Testis (tissue), 2 donors: ENCODE measurements at regions not wholly inside any gene's neighbourhood (a gene's known extent, or its start where the extent isn't known, plus 50 kb on each side); places are given as distances from the start of the nearest gene placed in this dataset.

Experiments used
- POLR2A ChIP-seq: fragments of 450-650 bp; IDR thresholded peaks from one replicate; pipeline ENCODE4 v1.6.1; 2017; ENCODE audit warnings: antibody characterized with exemption, mild to moderate bottlenecking, moderate library complexity
- TF ChIP-seq, protein P1 (sequence below), 3 experiments: fragments of 450-650 bp in 2 of 3; fragments of 200-600 bp in 1 of 3; sonication (generic) in 1 of 3; IDR thresholded peaks; one replicate each; pipeline ENCODE4 v1.5.1; 2016 to 2019; ENCODE audit warnings: antibody characterized with exemption in 3 of 3, mild to moderate bottlenecking in 2 of 3, moderate library complexity in 1 of 3

DNA sequence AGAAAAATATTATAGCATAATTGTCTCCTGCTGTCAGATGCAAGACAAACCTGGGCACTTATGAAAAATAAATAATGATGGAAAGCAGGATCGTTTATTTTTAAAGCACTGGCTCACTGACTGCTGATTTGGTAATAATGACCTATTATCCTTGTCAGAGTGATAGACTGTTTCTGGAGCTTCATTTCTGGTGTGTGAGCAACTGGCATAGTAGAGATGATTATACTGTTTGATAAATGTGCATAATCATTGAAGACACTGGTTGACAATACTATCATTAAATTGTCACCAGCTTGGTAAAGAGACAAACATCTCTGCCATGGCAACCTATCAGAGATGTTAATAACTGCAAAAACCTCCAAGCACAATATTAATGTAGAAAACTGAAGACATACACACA, 179.9 kb upstream of the ZNF644 start:
- TF ChIP-seq, protein P1, sequence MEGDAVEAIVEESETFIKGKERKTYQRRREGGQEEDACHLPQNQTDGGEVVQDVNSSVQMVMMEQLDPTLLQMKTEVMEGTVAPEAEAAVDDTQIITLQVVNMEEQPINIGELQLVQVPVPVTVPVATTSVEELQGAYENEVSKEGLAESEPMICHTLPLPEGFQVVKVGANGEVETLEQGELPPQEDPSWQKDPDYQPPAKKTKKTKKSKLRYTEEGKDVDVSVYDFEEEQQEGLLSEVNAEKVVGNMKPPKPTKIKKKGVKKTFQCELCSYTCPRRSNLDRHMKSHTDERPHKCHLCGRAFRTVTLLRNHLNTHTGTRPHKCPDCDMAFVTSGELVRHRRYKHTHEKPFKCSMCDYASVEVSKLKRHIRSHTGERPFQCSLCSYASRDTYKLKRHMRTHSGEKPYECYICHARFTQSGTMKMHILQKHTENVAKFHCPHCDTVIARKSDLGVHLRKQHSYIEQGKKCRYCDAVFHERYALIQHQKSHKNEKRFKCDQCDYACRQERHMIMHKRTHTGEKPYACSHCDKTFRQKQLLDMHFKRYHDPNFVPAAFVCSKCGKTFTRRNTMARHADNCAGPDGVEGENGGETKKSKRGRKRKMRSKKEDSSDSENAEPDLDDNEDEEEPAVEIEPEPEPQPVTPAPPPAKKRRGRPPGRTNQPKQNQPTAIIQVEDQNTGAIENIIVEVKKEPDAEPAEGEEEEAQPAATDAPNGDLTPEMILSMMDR (IDR thresholded peaks at IDR 0.05), result no peak
- TF ChIP-seq POLR2A, result no peak
